ENCODE measurements at regions not wholly inside any gene's neighbourhood (a gene's known extent, or its start where the extent isn't known, plus 50 kb on each side); places are given as distances from the start of the nearest gene placed in this dataset.
A peak's percentile ranks its signal among the peaks of the same experiment; 100 is the strongest.

GRCh38 chrX:39705290-39705689, 392.5 kb downstream of the BCOR start:
- Histone ChIP-seq H3K4me1 (ENCODE audit: control insufficient read depth, insufficient read depth, low read length) (no peaks in the 10 kb centered on the region), H3K27me3 (replicated peaks; ENCODE audit: control insufficient read depth, insufficient read depth, low read length) (peaks cover 31% of the 10 kb centered on the region), H3K4me3 (ENCODE audit: low read length) (no peak overlapping the region), H3K36me3 (ENCODE audit: control insufficient read depth, insufficient read depth, low read length, severe bottlenecking) (no peaks in the 10 kb centered on the region), H3K9me3 (ENCODE audit: control insufficient read depth, low read length) (peaks cover 15% of the 10 kb centered on the region), H3K9ac (ENCODE audit: low read length) (no peak overlapping the region)
- peak; percentile 77 for DNase-seq (ENCODE audit: low read depth)

- H3K9ac ChIP-seq (ENCODE audit: low read length): no peak overlapping the region
- no peak for DNase-seq (ENCODE audit: low read depth)
- no peaks in the 10 kb centered on the region for H3K36me3 ChIP-seq (ENCODE audit: control insufficient read depth, insufficient read depth, low read length, severe bottlenecking)
- no peaks in the 10 kb centered on the region for H3K4me1 ChIP-seq (ENCODE audit: control insufficient read depth, insufficient read depth, low read length)
- H3K9me3 ChIP-seq (ENCODE audit: control insufficient read depth, low read length): peaks cover 10% of the 10 kb centered on the region
- no peak overlapping the region for H3K4me3 ChIP-seq (ENCODE audit: low read length)
- peaks cover 32% of the 10 kb centered on the region for H3K27me3 ChIP-seq (replicated peaks; ENCODE audit: control insufficient read depth, insufficient read depth, low read length)
Measured at GRCh38 chrX:39709364-39709763, 388.4 kb downstream of the BCOR start.

GRCh38 chrX:39709812-39710211, 387.9 kb downstream of the BCOR start:
- no peak for DNase-seq (ENCODE audit: low read depth)
- Histone ChIP-seq H3K27me3 (replicated peaks; ENCODE audit: control insufficient read depth, insufficient read depth, low read length) (peaks cover 32% of the 10 kb centered on the region), H3K36me3 (ENCODE audit: control insufficient read depth, insufficient read depth, low read length, severe bottlenecking) (no peaks in the 10 kb centered on the region), H3K9me3 (ENCODE audit: control insufficient read depth, low read length) (peaks cover 10% of the 10 kb centered on the region), H3K4me1 (ENCODE audit: control insufficient read depth, insufficient read depth, low read length) (no peaks in the 10 kb centered on the region), H3K9ac (ENCODE audit: low read length) (no peak overlapping the region), H3K4me3 (ENCODE audit: low read length) (no peak overlapping the region)

GRCh38 chrX:39710776-39711175, 387.0 kb downstream of the BCOR start:
- no peaks in the 10 kb centered on the region for H3K4me1 ChIP-seq (ENCODE audit: control insufficient read depth, insufficient read depth, low read length)
- DNase-seq (ENCODE audit: low read depth): no peak
- peaks cover 35% of the 10 kb centered on the region for H3K27me3 ChIP-seq (replicated peaks; ENCODE audit: control insufficient read depth, insufficient read depth, low read length)

GRCh38 chrX:39714471-39714870, 383.3 kb downstream of the BCOR start:
- no peak overlapping the region for H3K9ac ChIP-seq (ENCODE audit: low read length)
- H3K4me1 ChIP-seq (ENCODE audit: control insufficient read depth, insufficient read depth, low read length): no peaks in the 10 kb centered on the region
- H3K4me3 ChIP-seq (ENCODE audit: low read length): no peak overlapping the region
- peaks cover 6% of the 10 kb centered on the region for H3K9me3 ChIP-seq (ENCODE audit: control insufficient read depth, low read length)
- no peak for DNase-seq (ENCODE audit: low read depth)
- peaks cover 33% of the 10 kb centered on the region for H3K27me3 ChIP-seq (replicated peaks; ENCODE audit: control insufficient read depth, insufficient read depth, low read length)
- no peaks in the 10 kb centered on the region for H3K36me3 ChIP-seq (ENCODE audit: control insufficient read depth, insufficient read depth, low read length, severe bottlenecking)

More at GRCh38 chrX:39710776-39711175, 387.0 kb downstream of the BCOR start:
- peaks cover 10% of the 10 kb centered on the region for H3K9me3 ChIP-seq (ENCODE audit: control insufficient read depth, low read length)
- H3K9ac ChIP-seq (ENCODE audit: low read length): no peak overlapping the region
- no peaks in the 10 kb centered on the region for H3K36me3 ChIP-seq (ENCODE audit: control insufficient read depth, insufficient read depth, low read length, severe bottlenecking)
- H3K4me3 ChIP-seq (ENCODE audit: low read length): no peak overlapping the region

- no peaks in the 10 kb centered on the region for H3K36me3 ChIP-seq (ENCODE audit: control insufficient read depth, insufficient read depth, low read length, severe bottlenecking)
- H3K4me1 ChIP-seq (ENCODE audit: control insufficient read depth, insufficient read depth, low read length): no peaks in the 10 kb centered on the region
- peaks cover 4% of the 10 kb centered on the region for H3K9me3 ChIP-seq (ENCODE audit: control insufficient read depth, low read length)
- no peak for DNase-seq (ENCODE audit: low read depth)
- H3K4me3 ChIP-seq (ENCODE audit: low read length): no peak overlapping the region
- H3K27me3 ChIP-seq (replicated peaks; ENCODE audit: control insufficient read depth, insufficient read depth, low read length): peaks cover 37% of the 10 kb centered on the region
- H3K9ac ChIP-seq (ENCODE audit: low read length): no peak overlapping the region
Measured at GRCh38 chrX:39716401-39716800, 381.4 kb downstream of the BCOR start.

GRCh38 chrX:39716802-39717540, 380.8 kb downstream of the BCOR start:
- Histone ChIP-seq H3K9ac (ENCODE audit: low read length) (no peak overlapping the region), H3K4me1 (ENCODE audit: control insufficient read depth, insufficient read depth, low read length) (no peaks in the 10 kb centered on the region), H3K4me3 (ENCODE audit: low read length) (no peak overlapping the region), H3K9me3 (ENCODE audit: control insufficient read depth, low read length) (peaks cover 4% of the 10 kb centered on the region), H3K36me3 (ENCODE audit: control insufficient read depth, insufficient read depth, low read length, severe bottlenecking) (no peaks in the 10 kb centered on the region), H3K27me3 (replicated peaks; ENCODE audit: control insufficient read depth, insufficient read depth, low read length) (peaks cover 42% of the 10 kb centered on the region)
- no peak for DNase-seq (ENCODE audit: low read depth)

- no peaks in the 10 kb centered on the region for H3K36me3 ChIP-seq (ENCODE audit: control insufficient read depth, insufficient read depth, low read length, severe bottlenecking)
- H3K4me1 ChIP-seq (ENCODE audit: control insufficient read depth, insufficient read depth, low read length): no peaks in the 10 kb centered on the region
- H3K9me3 ChIP-seq (ENCODE audit: control insufficient read depth, low read length): no peaks in the 10 kb centered on the region
- no peak overlapping the region for H3K9ac ChIP-seq (ENCODE audit: low read length)
- no peak for DNase-seq (ENCODE audit: low read depth)
- H3K27me3 ChIP-seq (replicated peaks; ENCODE audit: control insufficient read depth, insufficient read depth, low read length): peaks cover 41% of the 10 kb centered on the region
- no peak overlapping the region for H3K4me3 ChIP-seq (ENCODE audit: low read length)
Measured at GRCh38 chrX:39718981-39719380, 378.8 kb downstream of the BCOR start.

GRCh38 chrX:39720945-39721344, 376.8 kb downstream of the BCOR start:
- Histone ChIP-seq H3K4me1 (ENCODE audit: control insufficient read depth, insufficient read depth, low read length) (peaks cover 2% of the 10 kb centered on the region), H3K9ac (ENCODE audit: low read length) (no peak overlapping the region), H3K27me3 (replicated peaks; ENCODE audit: control insufficient read depth, insufficient read depth, low read length) (peaks cover 37% of the 10 kb centered on the region), H3K4me3 (ENCODE audit: low read length) (no peak overlapping the region), H3K9me3 (ENCODE audit: control insufficient read depth, low read length) (no peaks in the 10 kb centered on the region), H3K36me3 (ENCODE audit: control insufficient read depth, insufficient read depth, low read length, severe bottlenecking) (no peaks in the 10 kb centered on the region)
- no peak for DNase-seq (ENCODE audit: low read depth)

GRCh38 chrX:39721566-39722279, 376.0 kb downstream of the BCOR start:
- DNase-seq (ENCODE audit: low read depth): peak; percentile 32
- no peaks in the 10 kb centered on the region for H3K36me3 ChIP-seq (ENCODE audit: control insufficient read depth, insufficient read depth, low read length, severe bottlenecking)
- peaks cover 5% of the 10 kb centered on the region for H3K4me1 ChIP-seq (ENCODE audit: control insufficient read depth, insufficient read depth, low read length)
- no peak overlapping the region for H3K9ac ChIP-seq (ENCODE audit: low read length)
- H3K4me3 ChIP-seq (ENCODE audit: low read length): no peak overlapping the region
- peaks cover 34% of the 10 kb centered on the region for H3K27me3 ChIP-seq (replicated peaks; ENCODE audit: control insufficient read depth, insufficient read depth, low read length)
- H3K9me3 ChIP-seq (ENCODE audit: control insufficient read depth, low read length): no peaks in the 10 kb centered on the region

- no peak for DNase-seq (ENCODE audit: low read depth)
- peaks cover 48% of the 10 kb centered on the region for H3K27me3 ChIP-seq (replicated peaks; ENCODE audit: control insufficient read depth, insufficient read depth, low read length)
- no peak overlapping the region for H3K4me3 ChIP-seq (ENCODE audit: low read length)
- H3K9ac ChIP-seq (ENCODE audit: low read length): no peak overlapping the region
- H3K9me3 ChIP-seq (ENCODE audit: control insufficient read depth, low read length): peaks cover 11% of the 10 kb centered on the region
- peaks cover 8% of the 10 kb centered on the region for H3K4me1 ChIP-seq (ENCODE audit: control insufficient read depth, insufficient read depth, low read length)
- no peaks in the 10 kb centered on the region for H3K36me3 ChIP-seq (ENCODE audit: control insufficient read depth, insufficient read depth, low read length, severe bottlenecking)
Measured at GRCh38 chrX:39724544-39724943, 373.2 kb downstream of the BCOR start.
